SH-SY5Y (cell line): ENCODE measurements at regions not wholly inside any gene's neighbourhood (a gene's known extent, or its start where the extent isn't known, plus 50 kb on each side); places are given as distances from the start of the nearest gene placed in this dataset.

Experiments used
- GATA2 ChIP-seq: IDR thresholded peaks from 2 replicates; pipeline ENCODE4 v1.6.1; 2011; ENCODE audit warnings: mild to moderate bottlenecking, low read depth, low read length
- GATA3 ChIP-seq: IDR thresholded peaks from 2 replicates; pipeline ENCODE4 v1.6.1; 2011; ENCODE audit warnings: low read depth, mild to moderate bottlenecking, low read length, moderate library complexity

DNA sequence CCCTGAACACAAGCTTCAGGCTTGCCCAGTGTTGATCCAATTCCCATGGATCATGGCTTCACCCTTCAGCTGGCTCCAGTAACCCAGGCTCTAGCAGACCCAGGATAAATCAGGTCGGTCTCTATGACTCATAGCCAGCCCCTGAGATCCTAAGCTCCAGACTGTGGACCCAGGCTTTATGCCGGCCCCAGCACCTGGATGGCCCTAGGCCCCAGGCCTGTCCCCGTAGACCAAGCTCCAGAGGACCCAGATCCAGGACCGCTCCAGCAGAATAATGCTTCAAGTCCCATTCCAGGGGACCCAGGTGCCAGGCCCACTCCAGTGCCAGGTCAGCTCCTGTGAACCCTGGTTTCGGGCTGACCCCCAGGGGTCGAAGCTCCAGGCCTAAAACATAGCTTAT, 1589.9 kb upstream of the DDX18 start:
- TF ChIP-seq GATA2 (no peak), GATA3 (no peak)
